GM18511 (cell line): ENCODE measurements at regions not wholly inside any gene's neighbourhood (a gene's known extent, or its start where the extent isn't known, plus 50 kb on each side); places are given as distances from the start of the nearest gene placed in this dataset.
"Not testable (repeated sequence)": the region's sequence is repeated elsewhere in the genome, so short reads cannot be mapped to it uniquely, and the experiment has no call there.

ENCODE experiments used
- ATAC-seq: cut with Tn5 transposase; IDR thresholded peaks from one replicate; pipeline ENCODE4 v1.9.1; 2021; ENCODE audit warnings: mild to moderate bottlenecking, moderate library complexity; ENCODE audit not compliant: unreplicated experiment

- ATAC-seq: no peak
These were observed 80.0 kb downstream of the SHOX2 start for GRCh38 chr3:158026236-158026635.

GRCh38 chr3:158019897-158020296 is 86.3 kb downstream of the SHOX2 start:
- ATAC-seq: not testable (repeated sequence)

GRCh38 chr3:158018462-158018861 is 87.8 kb downstream of the SHOX2 start:
- no peak for ATAC-seq

GRCh38 chr3:158012901-158013300 is 93.3 kb downstream of the SHOX2 start:
- no peak for ATAC-seq

- no peak for ATAC-seq
These were observed 100.7 kb downstream of the SHOX2 start for GRCh38 chr3:158005391-158006100.

- no peak for ATAC-seq
These were observed 107.0 kb downstream of the SHOX2 start for GRCh38 chr3:157999246-157999645.

- ATAC-seq: no peak
These were observed 123.9 kb downstream of the SHOX2 start for GRCh38 chr3:157982359-157982758.

- no peak for ATAC-seq
These were observed 124.4 kb downstream of the SHOX2 start for GRCh38 chr3:157981819-157982218.

GRCh38 chr3:157979022-157979421 is 127.2 kb downstream of the SHOX2 start:
- no peak for ATAC-seq

GRCh38 chr3:157961665-157962064 is 144.6 kb downstream of the SHOX2 start:
- no peak for ATAC-seq

GRCh38 chr3:157958457-157958856 is 147.8 kb downstream of the SHOX2 start:
- no peak for ATAC-seq

GRCh38 chr3:157956850-157957249 is 149.4 kb downstream of the SHOX2 start:
- no peak for ATAC-seq

GRCh38 chr3:157956176-157956575 is 150.0 kb downstream of the SHOX2 start:
- ATAC-seq: no peak

GRCh38 chr3:157953565-157953964 is 152.7 kb downstream of the SHOX2 start:
- ATAC-seq: no peak

- no peak for ATAC-seq
These were observed 157.4 kb downstream of the SHOX2 start for GRCh38 chr3:157948605-157949383.

GRCh38 chr3:157939166-157939565 is 167.1 kb downstream of the SHOX2 start:
- ATAC-seq: no peak

GRCh38 chr3:157938154-157938779 is 168.0 kb downstream of the SHOX2 start:
- ATAC-seq: no peak

- no peak for ATAC-seq
These were observed 174.7 kb downstream of the SHOX2 start for GRCh38 chr3:157931517-157931916.

- no peak for ATAC-seq
These were observed 176.0 kb downstream of the SHOX2 start for GRCh38 chr3:157930000-157930780.

GRCh38 chr3:157926822-157927221 is 179.4 kb downstream of the SHOX2 start:
- no peak for ATAC-seq

- ATAC-seq: peak; percentile 74
These were observed 183.6 kb downstream of the SHOX2 start for GRCh38 chr3:157922614-157923013.
